BE2C (cell line): ENCODE measurements at regions not wholly inside any gene's neighbourhood (a gene's known extent, or its start where the extent isn't known, plus 50 kb on each side); places are given as distances from the start of the nearest gene placed in this dataset.

Experiments
- DNase-seq: peaks from one replicate; pipeline ENCODE4 v3.0.0-alpha.2; 2020
- H3K27me3 ChIP-seq: fragments of 250-450 bp; sonication (Bioruptor Pico); 2 replicates; pipeline ENCODE4 v1.5.1; 2020; ENCODE audit warnings: mild to moderate bottlenecking
- H3K36me3 ChIP-seq: fragments of 250-450 bp; sonication (Bioruptor Pico); 2 replicates; pipeline ENCODE4 v1.5.1; 2020; ENCODE audit warnings: mild to moderate bottlenecking
- H3K4me1 ChIP-seq: fragments of 250-450 bp; sonication (Bioruptor Pico); 2 replicates; pipeline ENCODE4 v1.5.1; 2020
- H3K4me3 ChIP-seq: 2 replicates; pipeline ENCODE4 v1.5.1; 2011; ENCODE audit warnings: low read depth, low read length
- H3K9me3 ChIP-seq: fragments of 250-450 bp; sonication (Bioruptor Pico); 2 replicates; pipeline ENCODE4 v1.5.1; 2020
- CTCF ChIP-seq: IDR thresholded peaks from 2 replicates; pipeline ENCODE4 v1.5.1; 2012; ENCODE audit warnings: mild to moderate bottlenecking, low read depth, low read length

DNA sequence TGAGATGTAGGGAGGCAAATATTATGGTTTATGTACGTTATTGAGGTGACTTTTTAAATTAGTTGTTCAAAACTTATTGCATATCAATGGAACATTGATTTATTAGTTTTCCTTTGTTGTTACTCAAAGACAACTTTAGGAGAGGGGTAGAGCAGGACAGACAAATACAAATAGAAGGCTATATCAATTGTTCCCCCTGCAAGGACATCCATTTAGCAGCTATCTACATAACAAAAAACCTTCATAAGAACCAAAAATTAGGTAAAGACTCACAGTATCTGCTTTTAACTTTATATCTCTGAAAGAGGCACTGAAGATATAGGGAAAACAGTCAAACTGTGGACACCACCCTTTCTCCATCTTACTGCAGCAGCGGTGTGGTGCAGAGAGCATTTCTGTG, 958.8 kb downstream of the DIPK2A start:
- H3K27me3 ChIP-seq = no peaks in the 10 kb centered on the region
- no peak overlapping the region for H3K4me3 ChIP-seq
- H3K36me3 ChIP-seq = no peaks in the 10 kb centered on the region
- H3K9me3 ChIP-seq = no peaks in the 10 kb centered on the region
- no peaks in the 10 kb centered on the region for H3K4me1 ChIP-seq
- no peak for DNase-seq
- TF ChIP-seq CTCF = no peak

DNA sequence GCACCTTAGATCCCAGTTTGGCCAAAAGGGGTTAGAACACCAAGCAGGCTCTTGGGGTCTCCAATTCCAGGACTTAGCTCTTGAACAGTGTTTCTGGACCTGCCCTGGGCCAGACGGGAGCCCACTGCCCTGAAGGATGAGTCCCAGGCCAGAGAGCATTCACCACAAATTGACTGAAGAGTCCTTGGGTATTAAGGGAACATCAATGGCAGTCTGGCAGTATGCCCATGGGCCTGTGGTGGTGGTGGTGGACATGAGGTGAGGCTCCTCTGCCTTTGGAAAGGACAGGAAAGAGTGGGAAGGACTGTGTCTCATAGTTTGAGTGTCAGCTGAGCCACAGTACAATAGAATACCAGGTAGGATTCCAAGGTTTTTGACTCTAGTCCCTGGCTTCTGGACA, 960.0 kb downstream of the DIPK2A start:
- Histone ChIP-seq H3K4me3 (no peak overlapping the region), H3K9me3 (no peaks in the 10 kb centered on the region), H3K27me3 (no peaks in the 10 kb centered on the region), H3K36me3 (no peaks in the 10 kb centered on the region), H3K4me1 (no peaks in the 10 kb centered on the region)
- no peak for TF ChIP-seq CTCF
- no peak for DNase-seq

- Histone ChIP-seq H3K4me3 (no peak overlapping the region), H3K27me3 (no peaks in the 10 kb centered on the region), H3K36me3 (no peaks in the 10 kb centered on the region), H3K9me3 (no peaks in the 10 kb centered on the region; the same call in 1 of the 2 replicates), H3K4me1 (no peaks in the 10 kb centered on the region; the same call in 1 of the 2 replicates)
- no peak for DNase-seq
- no peak for TF ChIP-seq CTCF
These were observed 970.6 kb downstream of the DIPK2A start for GRCh38 chr3:144942093-144942837.

DNA sequence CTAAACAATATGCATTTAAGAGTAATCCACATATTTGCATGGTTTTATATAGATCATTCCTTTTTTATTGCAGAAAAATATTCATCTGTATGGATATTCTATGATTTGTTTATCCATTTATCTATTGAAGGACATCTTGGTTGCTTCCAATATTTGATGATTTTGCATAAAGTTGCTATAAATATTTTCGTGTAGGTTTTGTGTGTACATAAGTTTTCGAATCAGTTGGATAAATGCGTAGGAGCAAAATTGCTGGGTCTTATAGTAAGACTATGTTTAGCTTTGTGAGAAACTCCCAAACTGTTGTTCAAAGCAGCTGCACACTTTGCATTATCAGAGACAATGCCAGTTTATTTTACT, 971.2 kb downstream of the DIPK2A start:
- no peak for TF ChIP-seq CTCF
- H3K27me3 ChIP-seq = no peaks in the 10 kb centered on the region
- no peaks in the 10 kb centered on the region; the same call in 1 of the 2 replicates for H3K9me3 ChIP-seq
- H3K4me3 ChIP-seq = no peak overlapping the region
- no peak for DNase-seq
- H3K36me3 ChIP-seq = no peaks in the 10 kb centered on the region
- no peaks in the 10 kb centered on the region; the same call in 1 of the 2 replicates for H3K4me1 ChIP-seq

GRCh38 chr3:144947895-144948294, 976.3 kb downstream of the DIPK2A start:
- H3K36me3 ChIP-seq = no peaks in the 10 kb centered on the region
- no peak for TF ChIP-seq CTCF
- peaks cover 8% of the 10 kb centered on the region for H3K9me3 ChIP-seq
- DNase-seq = no peak
- no peaks in the 10 kb centered on the region; the same call in 1 of the 2 replicates for H3K4me1 ChIP-seq
- no peaks in the 10 kb centered on the region for H3K27me3 ChIP-seq
- no peak overlapping the region for H3K4me3 ChIP-seq

DNA sequence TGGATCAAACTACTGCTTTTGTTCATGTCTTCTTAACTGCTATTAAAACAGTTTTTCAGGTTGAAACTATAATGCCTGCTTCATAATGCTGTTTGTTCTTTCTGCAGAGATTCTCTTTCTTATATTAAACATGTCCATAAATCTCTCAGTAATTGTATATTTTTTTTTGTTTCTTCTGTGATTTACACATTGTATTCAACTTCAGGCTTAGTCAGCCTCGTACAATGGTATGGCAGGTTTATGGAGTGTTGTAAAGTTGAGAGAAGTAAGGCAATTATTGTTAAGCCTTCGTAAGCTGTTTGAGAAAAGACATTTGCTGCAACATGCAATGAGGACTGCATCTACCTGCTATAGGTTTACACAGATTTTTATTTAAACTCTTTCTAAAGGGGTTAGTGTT, 977.1 kb downstream of the DIPK2A start:
- TF ChIP-seq CTCF = no peak
- no peak for DNase-seq
- H3K9me3 ChIP-seq = peaks cover 8% of the 10 kb centered on the region
- H3K36me3 ChIP-seq = no peaks in the 10 kb centered on the region
- no peaks in the 10 kb centered on the region for H3K27me3 ChIP-seq
- H3K4me1 ChIP-seq = no peaks in the 10 kb centered on the region; the same call in 1 of the 2 replicates
- H3K4me3 ChIP-seq = no peak overlapping the region
